ENCODE measurements at regions not wholly inside any gene's neighbourhood (a gene's known extent, or its start where the extent isn't known, plus 50 kb on each side); places are given as distances from the start of the nearest gene placed in this dataset.
A peak's percentile ranks its signal among the peaks of the same experiment; 100 is the strongest.
"Not testable (repeated sequence)": the region's sequence is repeated elsewhere in the genome, so short reads cannot be mapped to it uniquely, and the experiment has no call there.

DNA sequence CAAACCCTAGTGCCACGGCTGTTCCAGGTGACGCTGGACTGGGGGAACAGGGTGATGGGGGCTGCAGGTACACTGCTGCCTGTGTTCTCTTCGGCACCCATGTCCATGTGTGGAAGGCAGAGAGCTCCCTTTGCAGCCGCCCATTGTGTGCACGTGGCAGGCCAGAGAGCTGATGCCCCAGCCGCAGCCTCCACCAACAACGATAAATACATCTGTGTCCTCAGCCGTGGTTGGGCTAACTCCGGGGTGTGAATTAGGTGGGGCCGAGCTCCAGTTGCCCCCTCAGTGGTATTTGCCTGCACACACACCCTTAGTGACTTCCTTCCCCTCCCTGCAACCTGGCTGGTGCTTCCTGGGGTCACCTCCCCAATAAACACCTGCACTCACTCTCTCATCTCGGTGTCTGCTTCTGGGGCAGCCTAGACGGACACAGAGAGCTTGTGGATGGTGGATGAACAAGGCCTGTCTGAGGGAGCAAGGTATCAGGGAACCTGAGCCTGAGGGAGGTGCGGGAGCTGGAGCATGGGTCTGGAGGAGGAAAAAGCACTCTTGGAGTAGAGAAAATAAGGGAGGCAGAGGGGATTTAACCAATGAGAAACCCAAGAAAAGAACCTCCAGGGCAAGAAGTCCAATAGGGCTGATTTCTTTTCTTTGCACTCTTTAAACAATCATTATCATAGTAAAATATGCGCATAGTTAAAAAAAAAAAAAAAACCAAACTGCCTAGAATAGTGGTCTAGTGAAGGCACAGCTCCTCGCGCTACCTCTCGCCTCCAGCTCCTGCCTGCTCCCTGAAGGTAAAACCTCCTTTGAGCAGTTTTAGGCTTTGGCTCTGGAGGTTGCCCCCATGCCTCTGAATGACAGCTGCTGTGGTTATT lies 112.6 kb downstream of the ZNF664 start:
- Histone ChIP-seq H3K27me3 (no peaks in the 10 kb centered on the region), H3K36me3 (no peaks in the 10 kb centered on the region), H3K4me3 (no peak overlapping the region), H3K27ac (no peak overlapping the region), H3K9me3 (no peaks in the 10 kb centered on the region), H3K4me1 (peaks cover 11% of the 10 kb centered on the region)
- no peak for DNase-seq (ENCODE audit: extremely low spot score in 2 of 2)
- intact Hi-C loops (cut with DNase I) = no loop called here
- TF ChIP-seq, protein P1, sequence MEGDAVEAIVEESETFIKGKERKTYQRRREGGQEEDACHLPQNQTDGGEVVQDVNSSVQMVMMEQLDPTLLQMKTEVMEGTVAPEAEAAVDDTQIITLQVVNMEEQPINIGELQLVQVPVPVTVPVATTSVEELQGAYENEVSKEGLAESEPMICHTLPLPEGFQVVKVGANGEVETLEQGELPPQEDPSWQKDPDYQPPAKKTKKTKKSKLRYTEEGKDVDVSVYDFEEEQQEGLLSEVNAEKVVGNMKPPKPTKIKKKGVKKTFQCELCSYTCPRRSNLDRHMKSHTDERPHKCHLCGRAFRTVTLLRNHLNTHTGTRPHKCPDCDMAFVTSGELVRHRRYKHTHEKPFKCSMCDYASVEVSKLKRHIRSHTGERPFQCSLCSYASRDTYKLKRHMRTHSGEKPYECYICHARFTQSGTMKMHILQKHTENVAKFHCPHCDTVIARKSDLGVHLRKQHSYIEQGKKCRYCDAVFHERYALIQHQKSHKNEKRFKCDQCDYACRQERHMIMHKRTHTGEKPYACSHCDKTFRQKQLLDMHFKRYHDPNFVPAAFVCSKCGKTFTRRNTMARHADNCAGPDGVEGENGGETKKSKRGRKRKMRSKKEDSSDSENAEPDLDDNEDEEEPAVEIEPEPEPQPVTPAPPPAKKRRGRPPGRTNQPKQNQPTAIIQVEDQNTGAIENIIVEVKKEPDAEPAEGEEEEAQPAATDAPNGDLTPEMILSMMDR (IDR thresholded peaks at IDR 0.05) = no peak
- no peak for TF ChIP-seq POLR2A (IDR thresholded peaks at IDR 0.05)
- TF ChIP-seq POLR2AphosphoS5 (IDR thresholded peaks at IDR 0.05; ENCODE audit: insufficient read depth in 1 of 2, low read depth in 1 of 2) = no peak

DNA sequence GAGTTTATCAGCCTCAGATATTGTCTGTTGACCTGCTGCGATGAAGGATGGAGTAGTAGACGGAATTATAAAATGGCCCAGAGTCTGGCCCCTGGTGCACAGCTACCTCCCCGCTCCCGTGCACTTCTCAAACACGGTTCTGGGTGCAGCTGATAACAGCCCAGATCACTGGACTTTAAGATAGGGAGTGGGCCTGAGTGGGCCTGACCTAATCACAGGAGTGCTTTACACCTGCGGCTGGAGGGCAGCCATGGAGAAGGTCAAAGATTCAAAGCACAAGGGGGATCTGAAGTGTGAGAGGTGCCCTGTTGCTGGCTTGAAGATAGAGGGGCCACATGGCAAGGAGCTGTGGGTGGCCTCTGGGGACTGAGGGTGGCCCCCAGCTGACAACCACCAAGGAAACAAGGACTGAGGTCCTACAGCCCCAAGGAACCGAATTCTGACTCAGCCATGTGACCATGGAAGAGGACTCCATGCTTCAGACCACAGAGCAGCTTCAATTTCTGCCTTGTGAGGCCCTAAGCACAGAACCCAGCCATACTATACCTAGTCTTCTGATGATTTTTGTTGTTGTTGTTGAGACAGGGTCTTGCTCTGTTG lies 113.4 kb downstream of the ZNF664 start:
- DNase-seq (ENCODE audit: extremely low spot score in 2 of 2) = no peak
- intact Hi-C loops (cut with DNase I) = no loop called here
- no peak overlapping the region for H3K27ac ChIP-seq
- no peak overlapping the region for H3K4me3 ChIP-seq
- H3K36me3 ChIP-seq = no peaks in the 10 kb centered on the region
- TF ChIP-seq POLR2A (IDR thresholded peaks at IDR 0.05) (no peak), POLR2AphosphoS5 (IDR thresholded peaks at IDR 0.05; ENCODE audit: insufficient read depth in 1 of 2, low read depth in 1 of 2) (no peak)
- TF ChIP-seq, protein P1 (IDR thresholded peaks at IDR 0.05) = no peak
- H3K27me3 ChIP-seq = no peaks in the 10 kb centered on the region
- no peaks in the 10 kb centered on the region for H3K9me3 ChIP-seq
- peaks cover 11% of the 10 kb centered on the region for H3K4me1 ChIP-seq

DNA sequence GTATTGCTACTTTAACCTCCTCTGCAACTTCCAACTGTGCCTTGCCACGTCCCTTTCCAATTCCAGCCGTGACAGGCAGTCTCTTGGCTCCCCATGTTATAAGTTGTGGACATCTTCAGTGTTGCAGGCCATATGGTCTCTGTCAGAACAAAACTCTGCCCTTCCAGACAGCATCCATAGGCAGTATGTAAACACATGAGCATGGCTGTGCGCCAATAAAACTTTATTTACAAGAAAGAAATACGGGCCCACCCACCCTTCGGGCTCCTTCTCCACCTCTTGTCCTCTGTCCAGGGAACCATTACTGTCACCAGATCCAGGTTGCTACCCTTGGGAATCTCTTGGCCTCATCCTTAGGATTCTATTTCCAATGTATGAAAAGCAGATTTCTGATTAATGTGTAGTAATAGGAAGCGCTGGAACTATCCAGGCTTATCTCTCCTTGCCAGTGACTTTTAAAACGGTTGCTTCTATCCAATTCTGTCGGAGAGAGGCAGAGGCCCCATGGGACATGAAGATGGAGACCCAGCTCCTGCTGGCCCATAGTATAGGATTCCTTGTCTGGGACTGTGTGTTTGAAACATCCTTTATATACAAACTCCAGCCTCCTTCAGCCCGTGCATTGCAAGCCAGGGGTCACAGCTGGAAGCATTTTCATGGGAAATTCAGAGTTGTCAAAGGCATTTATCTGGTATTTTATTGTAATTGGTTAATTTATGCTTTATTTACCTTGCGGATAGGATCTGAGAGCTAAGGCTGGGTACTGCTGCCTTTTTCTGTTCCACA lies 114.4 kb downstream of the ZNF664 start:
- H3K27me3 ChIP-seq = no peaks in the 10 kb centered on the region
- TF ChIP-seq POLR2A (IDR thresholded peaks at IDR 0.05) (no peak), POLR2AphosphoS5 (IDR thresholded peaks at IDR 0.05; ENCODE audit: insufficient read depth in 1 of 2, low read depth in 1 of 2) (no peak)
- TF ChIP-seq, protein P1 (IDR thresholded peaks at IDR 0.05) = no peak
- H3K27ac ChIP-seq = no peak overlapping the region
- H3K9me3 ChIP-seq = no peaks in the 10 kb centered on the region
- H3K36me3 ChIP-seq = no peaks in the 10 kb centered on the region
- no peak for DNase-seq (ENCODE audit: extremely low spot score in 2 of 2)
- intact Hi-C loops (cut with DNase I) = no loop called here
- H3K4me1 ChIP-seq = peaks cover 11% of the 10 kb centered on the region
- no peak overlapping the region for H3K4me3 ChIP-seq

DNA sequence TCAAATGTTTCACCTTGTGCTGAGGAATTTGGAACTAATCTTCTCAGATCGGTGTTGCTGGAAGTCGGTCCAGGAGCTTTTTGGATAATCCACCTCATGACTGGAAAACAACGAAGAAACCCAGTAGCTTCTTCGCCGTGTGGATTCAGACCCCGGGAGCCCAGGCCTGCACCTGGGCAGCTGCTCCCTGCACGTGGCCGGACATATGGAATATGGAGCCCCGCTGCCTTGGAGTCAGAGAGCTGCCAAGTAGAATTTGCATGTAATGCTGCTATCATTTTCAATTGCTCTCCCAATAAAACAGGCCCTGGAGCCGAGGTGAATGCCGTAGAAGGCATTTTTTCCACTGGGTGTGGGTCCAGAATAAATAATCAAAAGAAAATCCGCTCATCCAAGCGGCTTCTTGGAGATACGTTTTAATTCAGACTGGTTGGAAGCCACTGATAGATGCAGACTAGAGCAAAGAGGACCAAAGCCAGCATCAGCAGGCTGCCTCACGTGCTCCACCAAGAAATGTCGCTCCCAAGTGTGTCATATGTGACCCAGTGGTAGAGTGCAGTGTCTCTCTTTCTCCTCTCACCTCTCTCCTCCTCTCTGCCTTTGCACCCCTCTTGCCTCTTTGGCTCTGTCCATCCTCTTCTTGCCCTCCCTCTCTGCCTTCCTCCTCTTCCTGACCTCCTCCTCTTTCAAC lies 115.3 kb downstream of the ZNF664 start:
- H3K4me3 ChIP-seq = no peak overlapping the region
- peak overlapping the region; percentile 33 for H3K27ac ChIP-seq
- TF ChIP-seq, protein P1 (IDR thresholded peaks at IDR 0.05) = no peak
- no peak for TF ChIP-seq POLR2AphosphoS5 (IDR thresholded peaks at IDR 0.05; ENCODE audit: insufficient read depth in 1 of 2, low read depth in 1 of 2)
- TF ChIP-seq POLR2A (IDR thresholded peaks at IDR 0.05) = no peak
- H3K27me3 ChIP-seq = no peaks in the 10 kb centered on the region
- intact Hi-C loops (cut with DNase I) = no loop called here
- H3K4me1 ChIP-seq = peaks cover 11% of the 10 kb centered on the region
- no peaks in the 10 kb centered on the region for H3K36me3 ChIP-seq
- H3K9me3 ChIP-seq = no peaks in the 10 kb centered on the region
- DNase-seq (ENCODE audit: extremely low spot score in 2 of 2) = no peak

DNA sequence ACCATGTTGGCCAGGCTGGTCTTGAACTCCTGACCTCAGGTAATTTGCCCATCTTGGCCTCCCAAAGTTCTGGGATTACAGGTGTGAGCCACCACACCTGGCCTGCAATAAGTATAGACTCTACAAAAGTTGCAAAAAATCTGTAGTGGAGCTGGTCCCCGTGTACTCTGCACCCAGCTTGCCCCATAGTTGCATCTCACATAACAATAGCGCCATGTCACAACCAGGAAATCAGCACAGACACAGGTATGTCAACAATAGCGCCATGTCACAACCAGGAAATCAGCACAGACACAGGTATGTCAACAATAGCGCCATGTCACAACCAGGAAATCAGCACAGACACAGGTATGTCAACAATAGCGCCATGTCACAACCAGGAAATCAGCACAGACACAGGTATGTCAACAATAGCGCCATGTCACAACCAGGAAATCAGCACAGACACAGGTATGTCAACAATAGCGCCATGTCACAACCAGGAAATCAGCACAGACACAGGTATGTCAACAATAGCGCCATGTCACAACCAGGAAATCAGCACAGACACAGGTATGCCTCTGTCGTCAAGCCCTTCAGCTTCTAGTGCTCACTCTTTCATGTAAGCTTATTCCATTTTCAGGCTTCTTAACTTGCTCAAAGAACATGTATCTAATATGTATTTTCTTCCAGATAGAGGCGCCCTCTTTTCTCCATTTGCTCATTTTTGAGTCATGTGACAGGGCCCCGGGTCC lies 116.3 kb downstream of the ZNF664 start:
- intact Hi-C loops (cut with DNase I); DNase-seq (ENCODE audit: extremely low spot score in 2 of 2); H3K4me3 ChIP-seq; H3K9me3 ChIP-seq; H3K27me3 ChIP-seq; H3K36me3 ChIP-seq; H3K27ac ChIP-seq: not testable (repeated sequence)
- peaks cover 11% of the 10 kb centered on the region for H3K4me1 ChIP-seq
